GM23338 (cell line): ENCODE measurements at regions not wholly inside any gene's neighbourhood (a gene's known extent, or its start where the extent isn't known, plus 50 kb on each side); places are given as distances from the start of the nearest gene placed in this dataset.

Source experiments
- ATAC-seq: fragments of 200-7000 bp; cut with Tn5 transposase; 3 replicates; pipeline ENCODE4 v1.9.1; 2020
- DNase-seq: peaks from one replicate; pipeline ENCODE4 v3.0.0-alpha.2; 2015; ENCODE audit warnings: low spot score
- H2AFZ ChIP-seq: fragments of 200-600 bp; sonication (generic); 2 replicates; pipeline ENCODE4 v1.8.0; 2016; ENCODE audit warnings: antibody characterized with exemption, mild to moderate bottlenecking, moderate library complexity
- H3F3A ChIP-seq: fragments of 200-600 bp; sonication (generic); replicated peaks from 2 replicates; pipeline ENCODE4 v1.8.0; 2017; ENCODE audit warnings: antibody characterized with exemption, mixed run types, low read depth
- H3K27ac ChIP-seq: fragments of 200-600 bp; sonication (generic); 2 replicates; pipeline ENCODE4 v1.6.1; 2016; ENCODE audit warnings: low read depth
- H3K27me3 ChIP-seq: fragments of 200-600 bp; sonication (generic); 2 replicates; pipeline ENCODE4 v1.8.0; 2016; ENCODE audit warnings: mild to moderate bottlenecking, mixed run types, moderate library complexity; ENCODE audit not compliant: insufficient read depth
- H3K36me3 ChIP-seq: fragments of 200-600 bp; sonication (generic); 2 replicates; pipeline ENCODE4 v1.8.0; 2016; ENCODE audit warnings: mild to moderate bottlenecking; ENCODE audit not compliant: insufficient read depth
- H3K4me1 ChIP-seq: fragments of 200-600 bp; sonication (generic); 2 replicates; pipeline ENCODE4 v1.8.0; 2016; ENCODE audit warnings: mild to moderate bottlenecking, moderate library complexity; ENCODE audit not compliant: insufficient read depth
- H3K4me2 ChIP-seq: fragments of 200-600 bp; sonication (generic); 2 replicates; pipeline ENCODE4 v1.7.1; 2017; ENCODE audit warnings: mixed run types
- H3K4me3 ChIP-seq: fragments of 200-600 bp; sonication (generic); 2 replicates; pipeline ENCODE4 v1.6.1; 2016; ENCODE audit warnings: mixed run types
- H3K79me2 ChIP-seq: fragments of 200-600 bp; sonication (generic); replicated peaks from 2 replicates; pipeline ENCODE4 v1.8.0; 2017; ENCODE audit warnings: mild to moderate bottlenecking; ENCODE audit not compliant: insufficient read depth
- H3K9me2 ChIP-seq: fragments of 200-600 bp; sonication (generic); 2 replicates; pipeline ENCODE4 v1.8.0; 2017; ENCODE audit not compliant: insufficient read depth
- H4K20me1 ChIP-seq: fragments of 200-600 bp; sonication (generic); replicated peaks from 2 replicates; pipeline ENCODE4 v1.8.0; 2017; ENCODE audit warnings: mild to moderate bottlenecking; ENCODE audit not compliant: insufficient read depth
- H3K27ac Mint-ChIP-seq: 2 replicates; pipeline ENCODE4 v1.8.0; 2020; ENCODE audit warnings: inconsistent platforms, mild to moderate bottlenecking, moderate library complexity, mixed read lengths
- H3K27me3 Mint-ChIP-seq: 3 replicates; pipeline ENCODE4 v1.8.0; 2022; ENCODE audit warnings: low read depth, mild to moderate bottlenecking, moderate library complexity, mixed read lengths, inconsistent platforms; ENCODE audit not compliant: insufficient read depth, poor library complexity
- H3K36me3 Mint-ChIP-seq: 3 replicates; pipeline ENCODE4 v1.8.0; 2021; ENCODE audit warnings: low read depth, mild to moderate bottlenecking, inconsistent platforms, moderate library complexity, mixed read lengths
- H3K4me1 Mint-ChIP-seq: 3 replicates; pipeline ENCODE4 v1.8.0; 2020; ENCODE audit warnings: mild to moderate bottlenecking, inconsistent platforms, mixed read lengths
- H3K4me3 Mint-ChIP-seq: 3 replicates; pipeline ENCODE4 v1.8.0; 2021; ENCODE audit warnings: moderate library complexity, mild to moderate bottlenecking, inconsistent platforms, mixed read lengths
- H3K9me3 Mint-ChIP-seq: 3 replicates; pipeline ENCODE4 v1.8.0; 2020; ENCODE audit warnings: moderate library complexity, mild to moderate bottlenecking, inconsistent platforms, mixed read lengths
- CREB1 ChIP-seq: fragments of 250-450 bp; sonication (Bioruptor Pico); IDR thresholded peaks from 2 replicates; pipeline ENCODE4 v1.5.0; 2020; ENCODE audit warnings: low read depth, mild to moderate bottlenecking, moderate library complexity
- CTCF ChIP-seq, 2 experiments: fragments of 200-600 bp in 1 of 2; sonication (generic) in 1 of 2; conservative IDR thresholded peaks; 2 replicates each; pipeline versions ENCODE4 v1.5.1 to v1.6.1; 2016 to 2017; ENCODE audit warnings: antibody characterized with exemption in 2 of 2, low read depth in 2 of 2, mild to moderate bottlenecking in 2 of 2, moderate library complexity in 1 of 2
- ETS1 ChIP-seq: IDR thresholded peaks from 2 replicates; pipeline ENCODE4 v1.6.1; 2016; ENCODE audit warnings: antibody characterized with exemption
- EZH2 ChIP-seq: fragments of 200-600 bp; sonication (generic); IDR thresholded peaks from one replicate; pipeline ENCODE4 v1.8.0; 2017; ENCODE audit warnings: antibody characterized with exemption, mild to moderate bottlenecking, low read depth; ENCODE audit not compliant: unreplicated experiment
- EZH2phosphoT487 ChIP-seq: fragments of 200-600 bp; sonication (generic); IDR thresholded peaks from one replicate; pipeline ENCODE4 v1.8.1; 2018; ENCODE audit warnings: antibody characterized with exemption; ENCODE audit not compliant: unreplicated experiment
- JUNB ChIP-seq: IDR thresholded peaks from one replicate; pipeline ENCODE4 v1.6.1; 2016; ENCODE audit warnings: antibody characterized with exemption; ENCODE audit not compliant: unreplicated experiment
- NANOG ChIP-seq: IDR thresholded peaks from 2 replicates; pipeline ENCODE4 v1.6.1; 2016; ENCODE audit warnings: antibody characterized with exemption, borderline replicate concordance
- POLR2AphosphoS5 ChIP-seq: IDR thresholded peaks from 2 replicates; pipeline ENCODE4 v1.6.1; 2016; ENCODE audit warnings: antibody characterized with exemption, low read depth
- STAT1 ChIP-seq: IDR thresholded peaks from one replicate; pipeline ENCODE4 v1.6.1; 2016; ENCODE audit warnings: antibody characterized with exemption; ENCODE audit not compliant: unreplicated experiment
- ZNF114 ChIP-seq: fragments of 250-450 bp; sonication (Bioruptor Pico); IDR thresholded peaks from 2 replicates; pipeline ENCODE4 v1.5.0; 2020; ENCODE audit warnings: mild to moderate bottlenecking, moderate library complexity
- ZNF331 ChIP-seq: fragments of 250-450 bp; sonication (Bioruptor Pico); IDR thresholded peaks from 2 replicates; pipeline ENCODE4 v1.5.0; 2020; ENCODE audit warnings: low read depth, mild to moderate bottlenecking, moderate library complexity
- TF ChIP-seq, protein P1 (sequence below): fragments of 250-450 bp; sonication (Bioruptor Pico); IDR thresholded peaks from 2 replicates; pipeline ENCODE4 v1.5.0; 2020; ENCODE audit warnings: mild to moderate bottlenecking, moderate library complexity

DNA sequence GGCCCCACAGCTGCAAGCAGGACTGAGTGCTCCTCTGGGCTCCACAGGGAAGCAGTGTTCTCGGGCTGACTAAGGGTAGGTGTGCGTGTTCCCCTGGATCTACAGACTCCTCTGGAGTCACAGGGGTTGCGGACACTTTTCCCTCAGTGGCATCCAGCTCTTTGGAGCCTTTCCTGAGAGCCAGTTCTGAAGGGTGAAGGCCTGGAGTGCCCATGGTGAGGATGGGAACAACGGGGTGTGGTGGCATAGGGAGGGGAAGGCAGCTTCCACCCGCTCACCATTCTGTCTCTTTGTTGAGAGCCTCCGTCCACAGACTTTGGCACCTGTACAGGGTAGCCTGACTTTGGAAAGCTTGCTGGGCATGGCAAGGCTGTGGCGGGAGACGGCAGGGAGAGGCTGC, 104.1 kb upstream of the PCBD1 start (continued):
- TF ChIP-seq ETS1, result no peak
- no peak for TF ChIP-seq NANOG
- TF ChIP-seq, protein P1, sequence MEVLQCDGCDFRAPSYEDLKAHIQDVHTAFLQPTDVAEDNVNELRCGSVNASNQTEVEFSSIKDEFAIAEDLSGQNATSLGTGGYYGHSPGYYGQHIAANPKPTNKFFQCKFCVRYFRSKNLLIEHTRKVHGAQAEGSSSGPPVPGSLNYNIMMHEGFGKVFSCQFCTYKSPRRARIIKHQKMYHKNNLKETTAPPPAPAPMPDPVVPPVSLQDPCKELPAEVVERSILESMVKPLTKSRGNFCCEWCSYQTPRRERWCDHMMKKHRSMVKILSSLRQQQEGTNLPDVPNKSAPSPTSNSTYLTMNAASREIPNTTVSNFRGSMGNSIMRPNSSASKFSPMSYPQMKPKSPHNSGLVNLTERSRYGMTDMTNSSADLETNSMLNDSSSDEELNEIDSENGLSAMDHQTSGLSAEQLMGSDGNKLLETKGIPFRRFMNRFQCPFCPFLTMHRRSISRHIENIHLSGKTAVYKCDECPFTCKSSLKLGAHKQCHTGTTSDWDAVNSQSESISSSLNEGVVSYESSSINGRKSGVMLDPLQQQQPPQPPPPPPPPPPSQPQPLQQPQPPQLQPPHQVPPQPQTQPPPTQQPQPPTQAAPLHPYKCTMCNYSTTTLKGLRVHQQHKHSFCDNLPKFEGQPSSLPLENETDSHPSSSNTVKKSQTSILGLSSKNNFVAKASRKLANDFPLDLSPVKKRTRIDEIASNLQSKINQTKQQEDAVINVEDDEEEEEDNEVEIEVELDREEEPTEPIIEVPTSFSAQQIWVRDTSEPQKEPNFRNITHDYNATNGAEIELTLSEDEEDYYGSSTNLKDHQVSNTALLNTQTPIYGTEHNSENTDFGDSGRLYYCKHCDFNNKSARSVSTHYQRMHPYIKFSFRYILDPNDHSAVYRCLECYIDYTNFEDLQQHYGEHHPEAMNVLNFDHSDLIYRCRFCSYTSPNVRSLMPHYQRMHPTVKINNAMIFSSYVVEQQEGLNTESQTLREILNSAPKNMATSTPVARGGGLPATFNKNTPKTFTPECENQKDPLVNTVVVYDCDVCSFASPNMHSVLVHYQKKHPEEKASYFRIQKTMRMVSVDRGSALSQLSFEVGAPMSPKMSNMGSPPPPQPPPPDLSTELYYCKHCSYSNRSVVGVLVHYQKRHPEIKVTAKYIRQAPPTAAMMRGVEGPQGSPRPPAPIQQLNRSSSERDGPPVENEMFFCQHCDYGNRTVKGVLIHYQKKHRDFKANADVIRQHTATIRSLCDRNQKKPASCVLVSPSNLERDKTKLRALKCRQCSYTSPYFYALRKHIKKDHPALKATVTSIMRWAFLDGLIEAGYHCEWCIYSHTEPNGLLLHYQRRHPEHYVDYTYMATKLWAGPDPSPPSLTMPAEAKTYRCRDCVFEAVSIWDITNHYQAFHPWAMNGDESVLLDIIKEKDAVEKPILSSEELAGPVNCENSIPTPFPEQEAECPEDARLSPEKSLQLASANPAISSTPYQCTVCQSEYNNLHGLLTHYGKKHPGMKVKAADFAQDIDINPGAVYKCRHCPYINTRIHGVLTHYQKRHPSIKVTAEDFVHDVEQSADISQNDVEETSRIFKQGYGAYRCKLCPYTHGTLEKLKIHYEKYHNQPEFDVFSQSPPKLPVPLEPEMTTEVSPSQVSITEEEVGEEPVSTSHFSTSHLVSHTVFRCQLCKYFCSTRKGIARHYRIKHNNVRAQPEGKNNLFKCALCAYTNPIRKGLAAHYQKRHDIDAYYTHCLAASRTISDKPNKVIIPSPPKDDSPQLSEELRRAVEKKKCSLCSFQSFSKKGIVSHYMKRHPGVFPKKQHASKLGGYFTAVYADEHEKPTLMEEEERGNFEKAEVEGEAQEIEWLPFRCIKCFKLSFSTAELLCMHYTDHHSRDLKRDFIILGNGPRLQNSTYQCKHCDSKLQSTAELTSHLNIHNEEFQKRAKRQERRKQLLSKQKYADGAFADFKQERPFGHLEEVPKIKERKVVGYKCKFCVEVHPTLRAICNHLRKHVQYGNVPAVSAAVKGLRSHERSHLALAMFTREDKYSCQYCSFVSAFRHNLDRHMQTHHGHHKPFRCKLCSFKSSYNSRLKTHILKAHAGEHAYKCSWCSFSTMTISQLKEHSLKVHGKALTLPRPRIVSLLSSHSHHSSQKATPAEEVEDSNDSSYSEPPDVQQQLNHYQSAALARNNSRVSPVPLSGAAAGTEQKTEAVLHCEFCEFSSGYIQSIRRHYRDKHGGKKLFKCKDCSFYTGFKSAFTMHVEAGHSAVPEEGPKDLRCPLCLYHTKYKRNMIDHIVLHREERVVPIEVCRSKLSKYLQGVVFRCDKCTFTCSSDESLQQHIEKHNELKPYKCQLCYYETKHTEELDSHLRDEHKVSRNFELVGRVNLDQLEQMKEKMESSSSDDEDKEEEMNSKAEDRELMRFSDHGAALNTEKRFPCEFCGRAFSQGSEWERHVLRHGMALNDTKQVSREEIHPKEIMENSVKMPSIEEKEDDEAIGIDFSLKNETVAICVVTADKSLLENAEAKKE (CRISPR knock-in tag), result no peak

GRCh38 chr10:70993051-70993450, 104.7 kb upstream of the PCBD1 start:
- Mint-ChIP-seq H3K27me3 (peaks cover 2% of the 10 kb centered on the region), H3K36me3 (no peaks in the 10 kb centered on the region), H3K4me3 (no peak overlapping the region), H3K27ac (no peak overlapping the region), H3K4me1 (peaks cover 2% of the 10 kb centered on the region; the same call in 2 of the 3 replicates), H3K9me3 (no peaks in the 10 kb centered on the region)
- Histone ChIP-seq H4K20me1 (no peaks in the 10 kb centered on the region), H3K27me3 (no peaks in the 10 kb centered on the region), H3K27ac (no peak overlapping the region), H3K36me3 (no peaks in the 10 kb centered on the region), H2AFZ (no peak overlapping the region), H3K9me2 (no peaks in the 10 kb centered on the region), H3K4me1 (no peaks in the 10 kb centered on the region), H3K79me2 (no peaks in the 10 kb centered on the region), H3K4me3 (no peak overlapping the region), H3F3A (no peaks in the 10 kb centered on the region), H3K4me2 (no peak overlapping the region)
- no peak for DNase-seq
- 0 out of 3 replicates have a peak, but pooled peaks have one; percentile 25 for ATAC-seq
- no peak for TF ChIP-seq JUNB
- no peak for TF ChIP-seq CTCF (conservative IDR thresholded peaks at IDR 0.05; ENCODE audit: low read depth in 2 of 2)
- no peak for TF ChIP-seq STAT1
- TF ChIP-seq NANOG, result no peak
- TF ChIP-seq POLR2AphosphoS5, result no peak
- TF ChIP-seq ZNF331 (CRISPR knock-in tag), result no peak
- TF ChIP-seq EZH2phosphoT487, result no peak
- no peak for TF ChIP-seq ETS1
- TF ChIP-seq CREB1 (CRISPR knock-in tag), result no peak
- TF ChIP-seq ZNF114, result no peak
- no peak for TF ChIP-seq EZH2
